Left ventricle myocardium superior (tissue), 1 donor: ENCODE measurements at regions not wholly inside any gene's neighbourhood (a gene's known extent, or its start where the extent isn't known, plus 50 kb on each side); places are given as distances from the start of the nearest gene placed in this dataset.
"Not testable (repeated sequence)": the region's sequence is repeated elsewhere in the genome, so short reads cannot be mapped to it uniquely, and the experiment has no call there.

Source experiments
- ATAC-seq: fragments of 200-7000 bp; cut with Tn5 transposase; one replicate; pipeline ENCODE4 v1.9.1; 2020; ENCODE audit warnings: mild to moderate bottlenecking, moderate library complexity
- DNase-seq: peaks from one replicate; pipeline ENCODE4 v3.0.0-alpha.2; 2020
- intact Hi-C: fragments of 100-400 bp; cut with micrococcal nuclease; formaldehyde crosslinking; loops from one replicate; pipeline ENCODE4 v1.11.0; 2022
- donor health status: DM: no; HTN: yes; CAD: no; lungs with severe emphysema.

DNA sequence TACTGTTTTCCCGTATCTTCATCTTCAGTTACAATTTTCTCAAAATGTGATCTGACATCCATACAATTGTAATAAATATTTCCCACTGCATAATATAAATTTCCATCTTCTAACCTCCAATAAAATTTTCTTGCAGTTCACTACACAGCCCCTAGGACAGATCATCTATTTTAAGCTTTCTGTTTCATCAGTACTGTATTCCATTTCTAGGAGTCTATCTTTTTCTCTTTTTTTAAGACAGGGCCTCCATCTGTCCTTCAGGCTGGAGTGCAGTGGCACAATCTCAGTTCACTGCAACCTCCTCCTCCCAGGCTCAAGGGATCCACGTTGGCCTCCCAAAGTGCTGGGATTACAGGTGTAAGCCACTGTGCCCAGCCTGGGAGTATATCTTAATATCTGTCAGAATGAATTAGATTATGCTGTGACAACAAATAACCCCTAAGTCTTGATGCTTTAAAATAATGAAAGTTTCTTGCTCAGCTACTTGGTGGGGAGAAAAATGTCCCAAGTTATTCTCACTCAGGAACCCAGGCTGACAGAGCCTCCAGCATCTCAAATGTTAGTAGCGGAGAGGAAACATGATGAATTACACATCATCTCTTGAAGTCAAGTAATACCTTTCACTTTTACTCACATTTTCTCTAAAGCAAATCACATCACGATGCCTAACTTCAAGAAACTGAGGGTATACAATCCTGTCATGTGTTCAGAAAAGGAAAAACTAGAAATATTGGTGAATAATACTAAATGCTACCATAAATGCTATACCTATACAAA is 92.2 kb downstream of the BUD13 start:
- no peak for DNase-seq
- intact Hi-C loops, result no loop called here
- ATAC-seq, result no peak

DNA sequence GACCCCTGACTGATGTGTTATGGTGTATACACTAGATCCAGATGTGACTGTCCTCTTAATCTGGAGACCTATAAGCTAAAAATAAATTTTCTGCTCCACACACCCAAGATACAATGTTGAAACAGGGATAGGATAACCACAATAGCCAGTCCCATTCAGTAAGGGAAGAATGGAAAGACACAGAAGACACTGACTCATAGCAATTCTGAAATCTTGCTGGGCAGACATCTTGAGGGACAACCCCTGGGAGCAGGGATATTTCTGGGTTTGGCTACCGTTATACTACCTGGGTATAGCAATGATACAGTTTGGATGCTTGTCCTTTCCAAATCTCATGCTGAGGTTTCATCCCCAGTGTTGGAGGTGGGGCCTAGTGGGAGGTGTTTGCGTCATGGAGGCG is 93.9 kb downstream of the BUD13 start:
- ATAC-seq (no peak), DNase-seq (no peak)
- intact Hi-C loops, result no loop called here

DNA sequence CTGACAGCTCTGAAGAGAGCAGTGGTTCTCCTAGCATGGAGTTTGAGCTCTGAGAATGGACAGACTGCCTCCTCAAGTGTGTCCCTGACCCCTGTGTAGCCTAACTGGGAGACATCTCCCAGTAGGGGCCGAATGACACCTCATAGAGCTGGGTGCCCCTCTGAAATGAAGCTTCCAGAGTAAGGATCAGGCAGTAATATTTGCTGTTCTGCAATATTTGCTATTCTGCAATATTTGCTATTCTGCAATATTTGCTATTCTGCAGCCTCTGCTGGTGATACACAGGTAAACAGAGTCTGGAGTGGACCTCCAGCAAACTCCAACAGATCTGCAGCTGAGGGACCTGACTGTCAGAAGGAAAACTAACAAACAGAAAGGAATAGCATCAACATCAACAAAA is 105.5 kb downstream of the BUD13 start:
- ATAC-seq, DNase-seq, intact Hi-C loops: not testable (repeated sequence)

DNA sequence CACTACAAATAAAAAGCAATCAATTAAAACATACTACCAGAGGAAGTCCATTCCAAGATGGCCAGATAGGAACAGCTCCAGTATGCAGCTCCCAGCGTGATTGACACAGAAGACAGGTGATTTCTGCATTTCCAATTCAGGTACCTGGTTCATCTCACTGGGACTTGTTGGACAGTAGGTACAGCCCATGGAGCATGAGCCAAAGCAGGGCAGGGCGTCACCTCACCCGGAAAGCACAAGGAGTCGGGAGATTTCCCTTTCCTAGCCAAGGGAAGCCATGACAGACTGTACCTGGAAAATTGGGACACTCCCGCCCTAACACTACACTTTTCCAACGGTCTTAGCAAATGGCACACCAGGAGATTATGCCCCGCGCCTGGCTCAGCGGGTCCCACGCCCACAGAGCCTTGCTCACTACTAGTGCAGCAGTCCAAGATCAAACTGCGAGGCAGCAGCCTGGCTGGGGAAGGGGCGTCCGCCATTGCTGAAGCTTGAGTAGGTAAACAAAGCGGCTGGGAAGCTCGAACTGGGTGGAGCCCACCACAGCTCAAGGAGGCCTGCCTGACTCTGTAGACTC is 106.0 kb downstream of the BUD13 start:
- ATAC-seq, DNase-seq, intact Hi-C loops: not testable (repeated sequence)

DNA sequence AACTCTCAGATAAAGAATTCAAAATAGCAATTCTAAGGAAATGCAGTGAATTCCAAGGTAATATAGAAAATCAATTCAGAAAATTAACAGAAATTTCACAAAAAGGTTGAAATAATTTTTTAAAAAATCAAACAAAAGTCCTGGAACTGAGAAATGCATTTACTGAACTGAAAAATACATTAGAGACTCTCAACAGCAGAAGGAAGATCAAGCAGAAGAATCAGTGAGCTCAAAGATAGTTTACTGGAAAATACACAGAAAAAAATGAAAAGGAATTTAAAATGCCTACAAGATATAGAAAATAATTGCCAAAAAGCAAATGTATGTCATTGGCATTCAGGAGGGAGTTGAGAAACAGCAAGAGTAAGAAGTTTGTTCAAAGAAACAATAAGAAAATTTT is 107.3 kb downstream of the BUD13 start:
- intact Hi-C loops, result no loop called here
- DNase-seq (no peak), ATAC-seq (no peak)

DNA sequence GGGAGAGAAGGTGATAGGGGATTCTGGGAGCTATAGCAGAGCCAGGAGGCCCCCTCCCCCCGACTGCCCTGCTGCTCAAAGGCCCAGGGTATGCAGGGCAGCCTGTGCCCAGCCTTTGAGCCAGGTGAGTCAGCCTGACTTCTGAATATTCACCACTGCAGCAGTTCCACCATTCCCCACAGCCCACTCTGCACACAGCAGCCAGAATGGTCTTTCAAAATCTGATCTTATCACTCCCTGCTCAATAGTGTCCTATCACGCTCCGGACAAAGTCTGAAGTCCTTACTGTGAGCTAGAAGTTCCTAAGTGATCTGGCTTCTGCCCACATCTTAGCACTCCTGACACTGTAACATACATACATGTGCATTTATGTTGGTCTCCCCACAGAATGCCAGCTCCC is 111.7 kb downstream of the BUD13 start:
- intact Hi-C loops, result no loop called here
- DNase-seq (no peak), ATAC-seq (no peak)

DNA sequence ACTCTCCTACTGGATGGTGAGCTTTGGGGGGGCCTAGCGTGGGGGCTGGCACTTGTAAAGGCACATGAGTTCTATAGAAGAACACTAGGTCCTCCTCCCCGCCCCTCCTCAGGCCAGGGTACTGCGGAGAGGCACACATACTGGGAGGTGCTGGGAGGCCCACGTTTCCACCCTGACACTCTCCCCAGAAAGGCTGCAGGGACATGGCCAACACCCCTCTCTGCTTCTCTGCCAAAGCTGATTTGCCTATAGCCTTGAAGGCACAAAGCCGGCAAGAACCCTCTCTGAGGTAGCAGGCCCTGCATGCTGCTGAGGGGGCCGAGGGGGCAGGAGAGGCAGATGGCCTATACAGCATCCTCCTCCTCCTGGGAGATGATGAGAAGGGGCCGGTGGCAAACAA is 112.8 kb downstream of the BUD13 start:
- intact Hi-C loops, result no loop called here
- ATAC-seq (no peak), DNase-seq (no peak)

DNA sequence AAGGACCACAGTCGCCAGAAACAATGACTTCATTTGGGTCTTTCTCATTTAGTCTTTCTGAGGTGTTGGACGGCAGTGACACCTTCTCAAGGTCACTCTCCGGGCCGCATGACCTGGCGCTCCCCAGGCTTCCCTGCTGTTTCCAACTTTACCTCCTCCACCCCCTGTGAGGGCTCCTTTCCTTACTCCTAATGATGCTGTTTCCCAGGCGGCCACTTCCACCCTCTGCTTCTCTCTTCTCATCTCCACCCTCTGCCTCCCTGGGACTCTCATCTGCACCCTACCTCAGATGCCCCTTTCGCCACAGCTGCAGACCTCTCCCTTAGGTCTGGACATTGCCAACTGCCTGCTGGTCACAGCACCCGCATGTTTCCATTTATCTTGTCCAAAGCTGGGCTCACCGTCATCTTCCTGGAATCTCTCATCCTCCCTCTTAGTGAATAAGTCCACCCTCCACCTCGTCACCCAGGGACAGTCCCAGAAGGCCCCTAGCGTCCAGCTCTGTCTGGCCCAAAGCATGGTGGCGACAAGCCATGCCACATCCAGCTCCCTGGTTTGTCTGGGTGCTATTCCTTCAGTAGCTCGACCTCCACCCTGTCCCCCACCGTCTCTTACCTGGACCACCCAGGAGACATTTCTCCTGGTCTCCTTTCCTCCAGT is 113.8 kb downstream of the BUD13 start:
- intact Hi-C loops, result no loop called here
- DNase-seq, result no peak
- ATAC-seq, result no peak

DNA sequence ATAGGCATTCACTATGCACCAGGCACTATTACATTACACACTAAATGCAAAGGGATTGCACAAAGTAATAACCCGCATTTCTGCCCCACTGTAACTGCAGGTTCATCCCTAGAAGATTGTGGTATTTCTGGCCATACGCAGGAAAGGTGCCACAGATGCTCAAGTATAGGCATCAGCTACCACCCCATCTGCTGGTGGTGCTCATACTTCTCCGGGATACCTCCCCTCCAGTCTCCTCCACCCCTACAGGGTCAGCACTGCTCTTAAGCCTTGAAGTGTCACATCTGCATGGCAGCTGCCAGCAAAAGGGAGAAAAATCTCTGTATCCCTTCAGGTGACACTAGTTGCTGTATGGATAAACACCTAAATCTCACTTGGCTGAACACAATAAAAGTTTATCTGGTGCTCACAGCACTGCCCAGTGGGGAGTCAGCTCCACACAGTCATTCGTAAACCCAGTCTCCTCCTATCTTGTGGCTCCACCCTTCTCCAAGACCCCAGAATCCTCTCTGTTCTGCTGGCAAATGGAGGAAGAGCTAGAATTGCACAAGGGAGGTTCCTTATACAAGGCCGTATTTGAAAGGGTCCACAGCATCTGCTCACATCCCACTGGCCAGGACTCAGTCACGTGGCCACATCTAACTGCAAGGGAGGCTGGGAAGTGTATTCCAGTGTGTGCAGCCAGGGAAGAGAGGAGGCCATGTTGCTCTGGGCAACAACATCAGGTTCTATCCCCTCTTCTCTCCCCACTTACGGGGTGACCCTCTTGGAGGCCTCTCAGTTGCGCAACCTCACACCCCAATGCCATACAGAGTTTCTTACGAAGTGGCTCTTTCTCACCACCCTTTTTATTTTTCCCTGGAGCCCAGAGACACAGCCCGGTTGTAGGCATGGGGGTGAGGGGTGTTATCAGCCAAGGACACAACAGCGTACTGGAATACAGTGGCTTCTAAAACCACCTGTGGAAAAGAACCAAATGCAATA is 114.7 kb downstream of the BUD13 start:
- intact Hi-C loops, result no loop called here
- DNase-seq, result no peak
- ATAC-seq, result no peak

DNA sequence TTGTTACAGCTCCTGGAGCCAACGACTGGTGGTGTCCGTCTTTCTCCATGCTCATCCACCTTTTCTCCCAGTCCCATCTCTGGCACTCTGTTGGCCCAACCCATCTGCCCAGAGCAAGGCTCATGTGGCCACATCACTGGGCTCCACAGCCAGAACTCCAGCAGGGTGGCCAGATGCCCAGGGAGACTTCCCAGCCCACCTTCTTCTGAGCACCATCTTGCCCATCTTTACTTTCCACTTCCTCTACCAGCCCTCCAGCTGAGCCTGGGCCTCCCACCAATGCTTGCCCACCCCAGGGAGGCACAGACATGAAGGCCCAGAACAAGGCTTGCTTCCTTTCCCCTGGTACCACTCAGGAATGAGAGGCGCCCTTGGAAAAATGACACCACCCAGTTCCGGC is 116.8 kb downstream of the BUD13 start:
- intact Hi-C loops, result no loop called here
- ATAC-seq (no peak), DNase-seq (no peak)

DNA sequence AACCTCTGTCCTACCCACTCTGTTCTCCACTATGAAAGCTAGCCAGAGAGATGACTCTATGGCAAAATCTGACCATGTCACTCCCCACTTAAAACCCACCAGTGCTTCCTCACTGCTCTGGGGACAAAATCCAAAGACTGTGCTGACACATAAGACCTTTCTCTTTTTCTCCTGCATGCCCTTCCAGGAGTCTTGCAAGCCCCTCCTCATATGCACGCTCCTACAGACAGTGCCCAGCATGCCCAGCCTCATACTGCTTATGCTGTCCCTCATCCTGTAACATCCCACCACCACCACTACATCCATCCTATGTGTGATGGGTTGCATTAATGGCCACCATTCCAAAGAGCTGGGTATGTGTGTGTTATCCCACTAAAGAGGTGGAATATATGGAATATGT is 118.3 kb downstream of the BUD13 start:
- no peak for DNase-seq
- intact Hi-C loops, result no loop called here
- ATAC-seq, result no peak

DNA sequence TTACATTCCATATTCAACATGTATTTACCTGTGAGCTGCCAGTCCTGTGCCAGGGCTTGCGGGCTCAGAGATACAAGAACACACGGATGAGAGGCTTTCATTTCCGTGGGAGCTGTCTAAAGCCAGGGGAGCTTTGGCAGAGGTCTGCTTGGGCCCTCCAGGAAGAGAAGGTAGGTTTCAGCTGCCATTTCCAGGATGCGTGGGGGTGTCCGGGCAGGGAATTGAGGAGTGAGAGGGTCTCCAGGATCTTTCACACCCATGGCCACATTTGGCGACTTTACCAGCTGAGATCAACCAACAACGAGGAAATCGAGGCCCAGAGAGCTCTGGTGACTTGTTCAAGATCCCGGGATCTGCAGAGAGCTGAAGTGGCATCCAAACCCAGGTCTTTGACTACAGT is 119.6 kb downstream of the BUD13 start:
- intact Hi-C loops, result no loop called here
- no peak for ATAC-seq
- no peak for DNase-seq

DNA sequence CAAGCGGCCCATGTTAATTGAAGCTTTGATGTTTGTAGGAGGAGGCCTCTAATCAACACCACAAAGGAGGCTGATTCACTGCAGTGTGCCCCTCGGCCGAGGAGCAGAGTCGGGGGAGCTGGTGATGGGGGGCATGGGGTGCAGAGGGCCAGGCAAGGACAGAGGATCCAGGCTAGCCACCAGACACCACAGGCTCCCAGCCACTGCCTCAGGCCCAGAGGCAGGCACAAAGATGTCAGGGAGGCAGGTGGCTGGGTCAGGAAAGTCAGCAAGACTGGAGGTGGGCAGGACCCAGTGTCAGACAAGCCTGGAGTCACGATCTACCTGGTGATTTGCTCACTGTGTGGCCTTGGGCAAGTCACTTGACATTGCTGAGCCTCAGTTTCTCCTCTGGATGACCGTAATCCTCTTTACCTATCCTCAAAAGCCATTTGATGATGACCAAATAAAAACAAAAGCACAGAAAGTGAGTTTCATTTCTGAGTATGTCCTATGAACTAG is 121.0 kb downstream of the BUD13 start:
- intact Hi-C loops, result no loop called here
- no peak for ATAC-seq
- no peak for DNase-seq

DNA sequence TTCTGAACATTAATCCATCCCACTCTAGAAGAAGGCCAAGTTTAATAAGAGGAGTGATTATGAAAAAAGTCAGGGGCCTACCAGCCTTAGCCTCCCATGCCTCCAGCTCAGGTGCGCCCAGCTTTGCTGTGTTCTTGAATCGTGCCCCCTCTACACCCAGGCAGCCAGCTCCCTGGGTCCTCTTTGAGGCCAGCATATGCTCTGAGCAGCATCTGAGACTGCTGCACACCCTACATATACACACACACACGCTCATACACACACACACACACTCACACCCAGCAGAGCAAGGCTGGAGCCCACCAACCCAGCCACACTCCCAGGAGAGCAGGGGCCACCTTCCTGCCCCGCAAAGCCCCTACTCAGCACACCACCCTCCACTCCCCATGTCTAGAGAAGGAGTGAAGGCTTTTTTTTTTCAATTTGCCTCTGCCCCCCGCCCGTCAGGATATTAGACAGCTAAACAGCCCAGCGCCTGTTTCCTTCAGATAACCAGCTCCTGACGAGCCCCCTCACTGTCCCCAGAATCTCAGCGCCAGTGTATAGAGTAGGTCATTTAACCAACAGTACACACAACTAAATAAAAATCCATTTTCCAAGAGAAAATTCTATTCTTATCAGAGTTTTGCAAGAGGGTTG is 121.6 kb downstream of the BUD13 start:
- ATAC-seq, result no peak
- no peak for DNase-seq
- intact Hi-C loops, result no loop called here

DNA sequence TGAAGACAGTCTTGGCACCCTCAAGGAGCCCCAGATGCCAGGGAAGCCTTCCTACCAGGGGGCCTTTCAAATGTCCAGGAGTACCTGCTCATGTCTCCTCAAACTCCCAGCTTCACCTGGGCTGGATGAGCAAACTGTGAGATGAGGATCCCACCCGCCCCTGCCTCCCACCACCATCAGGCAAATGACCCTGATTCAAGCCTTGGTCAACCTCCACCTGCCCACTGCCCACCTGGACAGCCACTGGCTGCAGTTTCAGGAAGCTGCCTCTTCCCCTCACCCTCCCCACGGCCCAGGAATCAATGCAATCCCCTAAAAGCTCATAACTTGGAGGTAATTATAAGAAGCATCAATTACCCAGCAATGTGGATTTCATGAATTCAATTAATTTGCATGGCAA is 122.7 kb downstream of the BUD13 start:
- DNase-seq (no peak), ATAC-seq (no peak)
- intact Hi-C loops, result no loop called here

DNA sequence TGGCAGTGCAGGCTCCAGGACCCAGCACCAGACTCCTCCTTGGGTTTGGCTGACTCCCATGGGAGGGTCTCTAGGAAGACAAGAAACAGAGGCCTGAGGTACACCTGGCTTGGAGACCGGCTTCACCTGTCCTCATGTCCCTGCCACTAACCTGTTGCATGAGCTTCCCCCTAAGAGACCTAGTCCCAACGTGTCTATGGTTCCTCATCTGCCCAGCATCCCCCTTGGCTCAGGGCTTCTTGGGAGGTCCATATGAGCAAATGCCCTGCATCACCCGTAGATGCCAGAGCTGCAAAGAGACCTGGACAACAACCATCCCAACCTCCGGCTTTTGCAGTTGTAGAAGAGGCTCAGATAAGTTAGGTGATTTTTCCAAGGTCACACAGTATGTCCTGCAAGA is 123.5 kb downstream of the BUD13 start:
- DNase-seq, result no peak
- ATAC-seq, result no peak
- intact Hi-C loops, result no loop called here

DNA sequence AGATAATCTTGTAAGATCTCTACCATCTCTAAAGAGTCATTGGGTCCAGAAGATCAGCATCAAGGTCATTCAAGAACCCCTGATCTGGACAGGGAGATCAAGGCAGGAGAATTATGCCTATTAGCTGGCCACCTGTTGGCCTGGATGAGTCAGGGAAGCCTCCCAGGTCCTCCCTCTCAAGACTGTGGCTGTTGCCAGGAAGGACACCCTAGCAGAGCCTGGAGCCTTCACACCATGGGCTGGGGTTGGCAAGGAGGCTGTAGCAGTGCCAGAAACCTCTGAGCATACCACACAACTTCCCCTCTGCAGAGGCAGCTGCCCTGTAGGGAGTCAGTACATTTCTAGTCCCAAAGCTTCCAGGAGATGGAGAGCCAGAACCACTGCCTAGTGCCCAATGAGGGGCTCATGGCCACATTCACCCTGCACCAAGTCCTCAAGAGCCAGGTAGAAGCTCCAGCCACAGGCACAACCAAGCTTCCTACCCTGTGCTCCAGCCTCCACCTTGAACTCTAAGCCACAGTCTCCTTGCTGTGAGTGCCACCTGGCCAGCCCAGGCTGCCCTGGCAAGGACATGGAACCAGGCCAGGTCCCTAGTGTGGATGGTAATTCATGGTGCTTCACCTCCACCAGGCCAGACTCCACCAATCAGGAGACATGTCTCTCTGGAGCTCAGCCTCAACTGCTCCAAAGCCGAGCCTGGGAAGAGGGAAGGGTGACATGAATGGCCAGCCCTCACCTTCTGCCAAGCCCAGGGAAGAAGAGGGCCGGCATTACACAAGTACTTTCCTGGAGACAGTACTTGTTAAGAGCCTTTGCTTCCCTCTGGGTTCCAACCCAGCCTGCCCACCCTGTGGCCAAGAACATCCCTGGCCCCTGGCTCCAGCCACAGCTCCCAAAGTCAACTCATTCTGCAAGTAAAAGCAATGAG is 124.3 kb downstream of the BUD13 start:
- intact Hi-C loops, result no loop called here
- DNase-seq, result no peak
- ATAC-seq, result no peak
